ENCODE measurements at regions not wholly inside any gene's neighbourhood (a gene's known extent, or its start where the extent isn't known, plus 50 kb on each side); places are given as distances from the start of the nearest gene placed in this dataset.

GRCh38 chr22:48580481-48580970, 1247.1 kb downstream of the BRD1 start:
- no peak for DNase-seq

DNA sequence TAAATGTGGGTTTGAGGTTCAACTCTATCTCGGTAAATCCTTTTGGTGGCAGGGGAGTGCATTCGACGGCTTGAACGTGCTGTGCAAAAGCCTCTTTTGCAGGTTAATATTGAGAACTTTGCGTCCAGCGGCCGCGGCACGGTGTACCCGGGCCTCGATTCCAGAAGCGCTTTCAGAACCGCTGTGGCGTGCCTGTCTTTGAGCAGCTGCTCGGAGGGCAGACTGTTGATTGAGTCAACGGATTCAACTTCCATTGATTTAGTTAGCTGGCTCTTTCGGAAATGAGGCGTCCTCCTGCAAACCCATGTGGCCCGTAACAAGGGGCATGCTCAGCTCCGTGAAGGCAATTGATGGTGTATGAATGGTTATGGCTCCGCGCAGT, 1247.8 kb downstream of the BRD1 start:
- no peak for DNase-seq

GRCh38 chr22:48579043-48579927, 1248.4 kb downstream of the BRD1 start:
- DNase-seq: no peak

DNA sequence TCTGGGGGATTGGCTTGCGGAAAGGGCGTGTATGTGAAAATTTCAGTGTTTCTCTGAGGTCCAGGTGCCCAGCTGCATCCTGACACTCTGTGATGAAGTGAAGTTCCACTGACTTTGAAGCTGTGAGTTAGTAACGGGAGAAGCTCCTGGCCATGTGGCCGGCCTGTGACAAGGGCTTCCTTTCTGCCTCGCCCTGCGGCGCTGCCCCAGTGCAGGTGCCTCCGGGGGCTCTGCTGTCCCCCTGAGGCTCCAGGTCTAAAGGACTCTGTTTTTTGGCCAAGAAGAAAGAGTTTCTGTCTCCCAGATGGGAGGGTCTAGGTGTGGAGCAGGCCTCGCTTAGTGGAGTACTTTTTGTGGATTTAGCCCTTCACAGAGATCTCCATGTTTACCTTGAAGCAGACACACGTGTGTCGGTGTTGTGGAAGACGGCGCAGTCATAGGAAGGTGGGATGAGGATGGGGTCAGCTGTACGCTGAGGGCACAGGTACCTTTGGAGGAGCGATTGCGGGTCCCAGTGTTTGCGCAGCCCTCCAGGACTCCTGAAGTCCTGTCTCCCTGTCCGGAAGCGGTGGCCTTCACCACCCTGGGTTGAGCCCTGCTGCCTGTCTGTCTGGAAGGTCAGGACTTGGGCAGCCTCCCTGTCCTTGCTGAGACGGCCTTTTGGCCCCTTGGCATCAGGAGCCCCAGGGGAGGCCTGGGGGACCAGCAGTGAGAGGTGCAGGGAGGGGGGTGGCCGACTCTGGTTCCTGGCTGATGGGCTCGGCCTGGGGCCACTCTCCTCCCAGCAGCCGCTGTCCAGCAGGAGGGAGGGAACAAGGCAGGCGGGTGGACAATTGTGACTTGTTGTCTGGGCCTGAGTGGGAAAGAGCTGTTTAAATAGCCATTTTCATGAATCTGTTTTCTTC, 1249.3 kb downstream of the BRD1 start:
- no peak for DNase-seq

- no peak for DNase-seq
Measured at GRCh38 chr22:48577691-48578090, 1250.0 kb downstream of the BRD1 start.

GRCh38 chr22:48577014-48577690, 1250.5 kb downstream of the BRD1 start:
- no peak for DNase-seq

GRCh38 chr22:48576333-48577013, 1251.2 kb downstream of the BRD1 start:
- no peak for DNase-seq

- no peak for DNase-seq
Measured at GRCh38 chr22:48575618-48576332, 1251.9 kb downstream of the BRD1 start.

GRCh38 chr22:48574776-48575617, 1252.7 kb downstream of the BRD1 start:
- no peak for DNase-seq

DNA sequence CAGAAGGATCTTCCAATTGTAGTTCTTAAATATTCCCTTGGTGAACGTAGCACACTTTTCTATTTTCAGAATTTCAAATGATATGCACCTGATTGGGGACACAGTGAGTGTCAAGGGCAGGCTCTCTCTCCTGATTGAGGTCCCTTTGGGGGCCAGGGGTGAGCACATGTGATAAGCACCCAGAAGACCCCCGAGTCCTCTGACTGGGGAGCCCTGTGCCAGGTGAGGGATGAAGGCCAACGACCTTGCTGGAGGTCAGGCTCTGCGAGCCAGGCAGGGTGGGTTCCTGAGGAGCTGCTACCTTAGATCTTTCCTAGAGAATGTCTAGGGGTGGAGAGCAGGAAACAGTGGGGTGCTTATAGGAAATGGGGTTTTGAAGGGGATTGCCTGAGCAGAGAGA, 1253.9 kb downstream of the BRD1 start:
- DNase-seq: no peak

GRCh38 chr22:48572951-48573350, 1254.7 kb downstream of the BRD1 start:
- DNase-seq: no peak

DNA sequence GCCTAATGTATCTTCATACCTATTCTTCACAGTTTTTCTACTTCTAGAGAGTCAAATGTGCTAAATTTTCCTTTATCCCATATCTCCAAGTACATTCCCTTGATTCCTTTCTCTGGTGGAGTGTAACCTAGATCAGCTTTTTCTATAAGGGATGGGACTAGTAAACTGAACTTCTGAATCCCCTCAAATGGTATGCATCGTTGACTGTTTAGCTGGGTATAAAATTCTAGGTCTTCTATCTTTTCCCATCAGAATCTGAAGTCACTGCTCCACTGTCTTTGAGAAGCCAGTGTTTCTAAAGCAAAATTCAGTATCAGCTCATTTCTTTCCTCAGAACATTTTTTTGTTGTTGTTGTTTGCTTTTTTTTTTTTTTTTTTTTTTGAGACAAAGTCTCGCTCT, 1256.8 kb downstream of the BRD1 start:
- DNase-seq: no peak

DNA sequence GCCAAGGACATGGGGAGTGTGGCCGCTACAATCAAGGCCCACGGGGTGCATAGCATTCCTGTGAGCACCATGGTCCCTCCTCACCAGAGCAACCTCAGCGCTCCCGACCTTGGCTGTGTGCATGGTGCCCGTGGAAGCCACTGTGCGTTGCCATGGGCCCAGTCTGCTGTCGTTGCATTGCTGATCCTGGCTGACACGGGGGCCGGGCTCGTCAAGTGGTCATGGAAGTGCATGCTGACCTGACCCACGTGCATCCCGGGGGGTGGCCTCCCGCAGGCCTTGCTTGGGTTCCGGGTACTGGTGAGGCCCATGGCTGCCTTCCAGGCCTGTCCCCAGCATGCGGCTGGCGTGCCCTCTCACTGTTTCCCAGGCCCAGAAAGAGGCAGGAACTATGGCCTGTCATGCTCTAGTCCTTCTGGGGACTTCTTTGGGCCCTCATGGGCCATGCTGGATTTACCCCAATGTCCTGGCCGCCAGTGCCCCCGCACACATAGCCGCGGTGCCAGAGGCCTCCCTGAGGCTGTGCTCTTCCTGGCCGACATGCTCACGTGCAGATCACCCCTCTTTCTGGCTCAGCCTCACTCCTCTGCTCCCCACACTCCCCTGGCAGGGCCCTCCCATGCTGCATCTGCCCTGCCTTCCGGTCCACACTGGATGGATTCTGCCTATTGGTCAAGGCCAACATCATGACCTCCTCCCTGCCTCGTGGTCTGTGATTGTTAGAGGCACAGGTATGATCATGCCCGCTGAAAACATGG, 1258.0 kb downstream of the BRD1 start:
- DNase-seq: no peak

GRCh38 chr22:48568736-48569330, 1258.8 kb downstream of the BRD1 start:
- no peak for DNase-seq

DNA sequence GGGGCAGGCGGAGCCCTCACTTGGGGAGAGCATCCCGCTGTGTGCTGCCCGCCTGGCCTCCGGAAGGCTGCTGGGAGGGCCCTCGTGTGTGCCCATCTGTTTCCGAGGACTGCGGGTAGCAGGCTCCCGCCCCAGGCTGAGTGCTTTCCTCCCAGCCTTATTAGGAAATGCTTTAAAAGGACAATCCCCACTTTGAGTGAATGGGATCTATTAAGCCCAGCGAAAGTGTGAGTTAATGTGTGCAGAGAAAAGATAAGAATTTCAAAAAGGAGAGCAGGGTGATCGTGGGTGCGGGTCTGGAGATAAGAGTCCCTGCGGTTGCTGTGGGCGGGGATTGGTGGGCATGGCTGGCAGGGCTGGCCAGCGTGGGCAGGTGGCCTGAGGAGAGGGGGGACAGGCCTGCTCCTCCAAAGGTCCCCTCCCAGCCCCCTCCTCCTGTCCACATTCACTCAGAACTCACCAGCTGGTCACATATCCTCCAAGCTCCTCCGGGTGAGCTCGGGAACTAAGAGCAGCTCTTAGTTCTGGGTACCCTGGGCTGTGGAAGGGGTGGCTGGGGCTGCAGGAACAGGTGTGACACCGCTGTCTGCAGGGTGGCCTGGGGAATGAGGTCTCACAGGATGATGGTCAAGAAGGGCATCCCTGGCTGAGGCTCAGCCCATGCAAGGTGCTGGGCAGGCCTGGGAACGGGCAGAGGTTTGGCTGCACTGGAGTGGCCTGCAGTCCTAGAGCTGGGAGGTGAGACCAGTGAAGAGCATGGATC, 1260.3 kb downstream of the BRD1 start:
- DNase-seq: no peak

DNA sequence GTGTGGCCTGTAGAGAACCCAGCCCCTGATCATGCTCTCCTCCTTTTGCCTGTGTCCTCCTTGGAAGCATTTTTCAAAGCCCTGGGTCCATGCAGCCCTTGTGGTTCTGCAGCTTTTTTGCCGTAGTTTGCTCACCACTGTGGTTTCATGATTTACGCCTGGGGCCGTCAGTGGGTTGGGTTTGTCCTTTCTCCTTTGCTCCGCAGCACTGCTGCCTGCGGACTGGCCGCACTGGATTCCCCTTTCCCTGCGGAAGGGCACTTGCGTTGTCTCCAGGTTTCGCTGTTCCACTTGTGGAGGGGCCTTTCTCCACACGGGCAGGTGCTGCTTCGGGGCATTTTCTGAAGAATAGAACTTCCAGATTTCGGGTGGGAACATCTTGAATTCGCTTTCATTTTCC, 1260.9 kb downstream of the BRD1 start:
- no peak for DNase-seq

DNA sequence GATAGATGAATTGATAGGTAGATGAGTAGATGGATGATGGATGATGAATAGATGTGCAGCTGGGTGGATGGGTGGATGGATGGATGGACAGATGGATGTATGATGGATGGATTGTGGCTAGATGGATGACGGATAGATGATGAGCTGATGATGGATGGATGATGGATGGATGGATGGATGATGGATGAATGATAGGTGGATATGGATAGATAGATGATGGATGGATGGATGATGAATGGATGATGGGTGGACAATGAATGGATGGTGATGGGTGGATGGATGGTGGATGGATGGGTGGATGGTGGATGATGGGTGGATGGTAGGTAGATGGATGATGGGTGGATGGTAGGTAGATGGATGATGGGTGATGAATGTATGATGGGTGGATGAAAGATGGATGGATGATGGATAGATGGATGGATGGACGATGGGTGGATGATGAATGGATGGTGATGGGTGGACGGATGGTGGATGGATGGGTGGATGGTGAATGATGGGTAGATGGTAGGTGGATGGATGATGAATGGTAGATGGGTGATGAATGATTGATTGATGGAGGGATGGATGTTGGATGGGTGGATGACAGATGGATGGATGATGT, 1261.7 kb downstream of the BRD1 start:
- no peak for DNase-seq

GRCh38 chr22:48564995-48565394, 1262.7 kb downstream of the BRD1 start:
- DNase-seq: no peak

DNA sequence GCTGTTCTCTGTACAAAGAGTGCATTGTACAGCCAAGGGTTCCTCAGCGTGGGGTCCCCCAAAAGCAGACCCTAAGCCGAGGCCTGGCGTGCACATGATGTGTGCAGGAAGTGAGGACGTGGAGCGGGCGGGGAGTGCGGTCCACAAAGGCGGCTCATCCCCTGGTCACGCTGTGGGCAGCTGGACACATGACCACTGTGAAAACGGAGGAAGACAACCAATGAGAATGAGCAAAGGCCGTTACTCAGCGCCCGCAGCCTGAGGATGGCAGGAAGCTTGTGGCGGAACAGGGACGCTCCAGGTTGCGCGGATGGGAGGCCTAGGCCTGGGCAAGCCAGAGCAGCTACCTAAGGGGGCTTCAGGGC, 1263.7 kb downstream of the BRD1 start:
- no peak for DNase-seq
